GM19463 (cell line): ENCODE measurements at regions not wholly inside any gene's neighbourhood (a gene's known extent, or its start where the extent isn't known, plus 50 kb on each side); places are given as distances from the start of the nearest gene placed in this dataset.
"Not testable (repeated sequence)": the region's sequence is repeated elsewhere in the genome, so short reads cannot be mapped to it uniquely, and the experiment has no call there.

ENCODE experiments used
- ATAC-seq: cut with Tn5 transposase; IDR thresholded peaks from one replicate; pipeline ENCODE4 v1.9.1; 2021; ENCODE audit warnings: mild to moderate bottlenecking, moderate library complexity; ENCODE audit not compliant: unreplicated experiment

DNA sequence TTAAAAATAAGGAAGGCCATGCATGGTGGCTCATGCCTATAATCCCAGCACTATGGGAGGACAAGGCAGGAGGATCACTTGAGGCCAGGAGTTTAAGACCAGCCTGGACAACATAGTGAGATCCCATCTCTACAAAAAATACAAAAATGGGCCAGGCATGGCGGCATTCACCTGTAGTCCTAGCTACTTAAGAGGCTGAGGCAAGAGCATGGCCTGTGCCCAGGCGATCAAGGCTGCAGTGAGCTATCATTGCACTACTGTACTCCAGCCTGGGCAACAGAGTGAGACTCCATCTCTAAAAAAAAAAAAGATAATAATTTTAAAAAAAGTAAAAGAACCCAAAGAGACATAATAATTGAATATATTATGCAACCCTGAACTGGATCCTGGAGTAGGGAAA is 83.6 kb upstream of the ZNF423 start:
- no peak for ATAC-seq

DNA sequence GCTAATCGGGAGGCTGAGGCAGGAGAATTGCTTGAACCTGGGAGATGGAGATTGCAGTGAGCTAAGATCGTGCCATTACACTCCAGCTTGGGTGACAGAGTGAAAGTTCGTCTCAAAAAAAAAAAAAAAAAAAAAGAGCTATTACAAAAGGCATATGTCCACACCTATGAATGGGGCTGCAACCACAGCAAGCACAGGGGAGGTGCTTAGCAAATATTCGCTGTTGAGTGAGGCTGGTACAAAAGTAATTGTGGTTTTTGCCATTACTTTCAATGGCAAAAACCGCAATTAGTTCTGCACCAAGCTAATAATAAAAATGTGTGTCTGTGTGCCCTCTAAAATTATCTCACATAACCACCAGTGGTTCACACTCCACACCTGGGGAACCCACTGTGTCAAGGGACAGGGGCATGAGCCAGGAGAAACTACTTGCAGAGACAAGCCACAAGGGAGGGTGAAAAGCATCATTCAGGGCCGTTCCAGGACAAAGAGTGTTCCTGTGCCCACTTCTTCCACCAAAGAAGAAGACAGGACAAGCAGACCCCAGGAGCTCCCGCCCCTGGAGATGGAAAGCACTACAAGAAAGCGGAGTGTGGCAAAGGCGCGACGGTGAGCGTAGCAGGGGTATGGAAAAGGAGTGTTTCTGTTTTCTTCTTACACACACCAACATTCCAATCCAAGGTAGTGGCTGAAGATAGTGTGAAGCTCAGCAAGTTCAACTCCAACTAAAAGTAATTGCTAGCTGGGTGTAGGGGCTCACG is 84.4 kb upstream of the CNEP1R1 start:
- ATAC-seq, result no peak

DNA sequence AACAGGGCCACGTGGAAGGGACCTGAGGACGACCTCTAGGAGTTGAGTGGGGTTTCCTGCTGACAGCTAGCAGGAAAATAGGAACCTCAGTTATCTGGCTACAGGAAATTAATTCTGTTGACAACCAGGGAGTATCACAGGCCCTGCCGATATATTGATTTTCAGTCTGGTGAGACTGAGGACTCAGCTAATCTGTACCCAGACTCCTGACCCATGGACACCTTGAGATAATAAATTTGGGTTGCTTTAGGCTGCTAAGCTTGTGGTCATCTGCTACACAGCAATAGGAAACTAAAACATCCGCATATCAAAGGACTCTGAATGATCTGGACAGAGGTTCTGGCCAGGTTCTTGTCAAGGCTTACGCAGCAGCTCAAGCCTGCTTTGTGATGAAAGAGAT is 80.8 kb upstream of the CNEP1R1 start:
- no peak for ATAC-seq

DNA sequence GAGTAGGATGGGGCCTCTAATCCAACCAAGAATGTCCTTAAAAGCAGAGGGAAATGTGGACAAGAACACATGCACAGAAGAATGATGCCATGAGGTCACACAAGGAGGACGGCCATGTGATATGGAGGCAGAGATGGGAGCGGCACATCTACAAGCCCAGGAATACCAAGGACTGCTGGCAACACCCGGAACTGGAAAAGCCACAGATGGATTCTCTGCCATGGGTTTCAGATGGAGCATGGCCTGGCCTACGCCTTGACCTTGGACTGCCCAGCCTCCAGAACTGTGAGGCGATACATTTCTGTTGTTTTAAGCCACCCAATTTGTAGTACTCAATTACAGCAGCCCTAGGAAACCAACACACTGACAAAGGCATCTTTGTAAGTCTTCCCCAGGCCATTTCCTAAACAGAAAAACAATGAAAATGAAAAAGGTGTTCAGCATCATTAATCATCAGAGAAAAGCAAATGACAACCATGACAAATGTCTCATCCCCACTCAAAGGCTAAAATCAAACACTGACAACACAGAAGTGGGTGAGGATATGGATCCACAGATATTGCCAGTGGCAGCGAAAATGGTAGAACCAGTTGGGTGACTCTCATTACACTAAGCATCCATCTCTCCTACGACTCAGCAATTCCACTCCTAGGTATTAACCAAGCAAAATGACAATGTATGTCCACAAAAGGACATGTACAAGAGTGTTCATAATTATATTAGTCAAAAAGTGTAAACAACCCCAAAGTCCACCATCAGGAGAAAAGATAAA is 76.9 kb upstream of the CNEP1R1 start:
- ATAC-seq, result no peak

DNA sequence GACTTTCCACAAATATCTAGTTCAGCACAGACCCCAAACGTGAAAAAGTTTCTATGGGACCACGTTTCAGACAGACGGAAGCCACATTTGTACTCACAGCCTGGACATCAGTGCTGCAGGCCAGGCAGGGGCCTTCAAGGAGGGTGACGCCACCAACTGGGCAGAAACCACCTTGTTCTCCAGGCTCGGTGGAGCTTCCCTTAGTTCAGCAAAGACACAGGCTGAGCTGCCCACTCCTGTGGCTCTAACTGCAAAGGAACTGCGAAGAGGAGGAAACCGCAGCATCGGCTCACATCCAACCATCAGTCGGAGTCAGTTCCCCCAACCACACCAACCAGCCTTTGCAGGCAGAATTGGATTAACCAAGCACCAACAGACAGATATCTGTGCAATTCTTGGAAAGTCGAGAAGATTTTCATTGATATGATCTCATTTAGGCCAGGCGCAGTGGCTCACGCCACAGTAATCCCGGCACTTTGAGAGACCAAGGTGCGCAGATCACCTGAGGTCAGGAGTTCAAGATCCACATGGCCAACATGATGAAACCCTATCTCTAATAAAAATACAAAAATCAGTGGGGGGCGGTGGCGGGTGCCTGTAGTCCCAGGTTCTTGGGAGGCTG is 73.3 kb upstream of the CNEP1R1 start:
- ATAC-seq, result no peak

DNA sequence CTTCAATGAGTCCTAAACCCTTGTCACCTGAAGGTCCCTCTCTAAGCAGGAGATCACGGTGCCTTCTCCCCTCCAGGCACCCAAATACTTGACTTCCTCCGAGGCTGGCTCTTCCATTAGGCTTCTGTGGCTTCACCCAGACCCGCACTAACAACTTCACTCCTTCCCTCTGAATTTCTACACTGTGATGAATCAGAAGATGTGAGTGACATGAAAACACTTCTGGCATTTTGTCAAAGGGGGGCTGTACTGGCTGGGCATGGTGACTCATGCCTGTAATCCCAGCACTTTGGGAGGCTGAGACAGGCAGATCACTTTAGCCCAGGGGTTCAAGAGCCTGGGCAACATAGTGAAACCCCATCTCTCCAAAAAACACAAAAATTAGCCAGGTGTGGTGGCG is 72.6 kb upstream of the CNEP1R1 start:
- ATAC-seq, result no peak

DNA sequence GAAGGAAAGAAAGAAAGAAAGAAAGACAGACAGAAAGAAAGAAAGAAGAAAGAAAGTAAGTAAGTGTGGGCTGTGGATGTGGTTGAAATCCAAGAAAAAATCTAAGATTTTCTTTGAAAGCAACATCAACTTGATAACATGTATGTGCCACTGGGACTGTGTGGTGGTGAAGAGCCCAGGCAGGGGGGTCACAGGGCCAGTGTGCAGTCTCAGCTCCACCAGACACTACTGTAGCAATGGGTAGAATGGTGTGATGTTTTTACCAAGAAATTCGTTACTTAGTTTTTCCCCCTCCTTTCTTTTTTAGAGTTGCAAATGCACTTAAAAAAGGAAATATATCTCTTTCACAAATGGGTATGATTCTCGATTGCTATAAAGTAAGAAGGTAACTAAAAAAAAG is 71.9 kb upstream of the CNEP1R1 start:
- ATAC-seq, result no peak

DNA sequence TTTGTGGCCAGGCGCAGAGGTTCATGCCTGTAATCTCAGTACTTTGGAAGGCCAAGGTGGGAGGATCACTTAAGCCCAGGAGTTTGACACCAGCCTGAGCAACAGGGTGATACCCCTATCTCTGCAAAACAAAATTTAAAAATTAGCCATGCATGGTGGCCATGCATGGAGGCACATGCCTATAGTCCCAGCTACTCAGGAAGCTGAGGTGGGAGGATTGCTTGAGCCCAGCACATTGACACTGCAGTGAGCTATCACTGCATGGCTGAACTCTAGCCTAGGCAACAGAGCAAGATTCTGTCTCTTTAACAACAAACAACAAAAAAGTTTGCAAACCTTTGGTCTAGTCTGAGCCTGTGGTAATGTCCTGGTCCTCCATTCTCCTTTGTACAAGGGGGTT is 69.2 kb upstream of the CNEP1R1 start:
- no peak for ATAC-seq

DNA sequence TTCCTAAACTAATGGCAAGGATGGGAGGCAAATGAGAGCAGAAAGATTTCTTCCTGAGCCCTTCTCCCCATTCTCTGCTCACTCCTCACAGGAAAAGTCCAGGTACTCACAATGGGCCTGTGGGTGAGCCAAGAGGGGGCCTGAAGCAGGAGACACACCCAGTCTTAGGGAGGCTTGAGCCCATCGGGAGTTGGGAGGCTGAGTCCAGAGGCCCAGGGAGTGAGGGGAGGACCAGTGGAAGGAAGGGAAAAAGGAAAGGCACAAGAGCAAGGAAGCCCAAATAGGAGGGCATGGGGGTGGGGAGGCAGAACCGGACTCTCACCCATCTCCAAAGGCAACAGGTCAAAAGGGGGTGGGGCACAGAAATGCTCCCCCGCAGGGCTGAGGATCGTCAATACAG is 68.1 kb upstream of the CNEP1R1 start:
- no peak for ATAC-seq

DNA sequence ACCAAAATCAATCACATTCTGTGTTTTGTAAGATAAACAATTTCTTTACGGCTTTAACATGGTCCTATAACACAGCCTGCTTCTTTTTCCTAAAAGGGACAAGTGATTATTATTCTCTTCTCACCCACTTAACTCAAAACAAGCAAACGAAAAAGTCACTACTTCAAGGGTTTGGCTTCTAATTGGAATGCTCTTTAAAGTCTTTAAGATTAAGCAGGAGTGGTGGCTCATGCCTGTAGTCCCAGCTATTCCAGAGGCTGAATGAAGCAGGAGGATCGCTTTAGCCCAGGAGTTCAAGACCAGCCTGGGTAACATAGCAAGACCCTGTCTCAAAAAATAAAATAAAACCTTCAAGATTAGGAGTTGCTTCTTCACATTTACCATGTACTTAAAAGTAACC is 66.6 kb upstream of the CNEP1R1 start:
- no peak for ATAC-seq

DNA sequence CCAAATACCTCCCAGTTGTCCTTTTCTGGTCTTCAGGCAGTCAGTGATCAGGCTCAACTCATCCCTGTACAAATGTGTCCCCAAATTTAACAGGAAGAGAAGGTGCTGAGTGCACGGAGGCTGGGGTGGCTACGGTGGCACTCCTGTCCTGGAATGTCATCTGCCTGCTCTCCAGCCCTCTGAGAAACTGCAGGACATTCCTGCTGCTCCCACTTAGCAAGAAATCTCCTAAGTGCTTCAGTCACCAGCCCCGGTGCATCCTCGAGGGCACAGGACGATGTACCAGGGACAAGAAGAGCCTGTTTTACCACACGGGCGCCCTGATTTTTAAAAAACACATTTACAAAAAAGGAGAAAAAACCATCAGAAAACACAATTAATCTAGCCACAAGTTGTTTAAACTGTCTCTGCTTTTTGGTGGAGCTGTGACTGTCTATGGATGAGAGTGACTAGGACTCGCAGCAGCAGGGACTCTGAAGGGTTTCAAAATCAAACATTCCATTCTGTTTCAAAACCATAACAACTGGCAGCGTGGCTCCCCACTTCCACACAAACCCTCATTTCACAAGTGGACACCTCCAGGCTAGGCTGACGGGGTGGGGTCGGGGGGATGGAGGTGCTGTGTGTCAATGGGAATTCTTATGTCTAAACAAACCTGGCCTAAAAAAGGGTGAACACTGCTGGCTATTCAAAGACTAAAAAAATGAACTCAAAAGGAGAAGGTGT is 65.3 kb upstream of the CNEP1R1 start:
- ATAC-seq, result no peak

DNA sequence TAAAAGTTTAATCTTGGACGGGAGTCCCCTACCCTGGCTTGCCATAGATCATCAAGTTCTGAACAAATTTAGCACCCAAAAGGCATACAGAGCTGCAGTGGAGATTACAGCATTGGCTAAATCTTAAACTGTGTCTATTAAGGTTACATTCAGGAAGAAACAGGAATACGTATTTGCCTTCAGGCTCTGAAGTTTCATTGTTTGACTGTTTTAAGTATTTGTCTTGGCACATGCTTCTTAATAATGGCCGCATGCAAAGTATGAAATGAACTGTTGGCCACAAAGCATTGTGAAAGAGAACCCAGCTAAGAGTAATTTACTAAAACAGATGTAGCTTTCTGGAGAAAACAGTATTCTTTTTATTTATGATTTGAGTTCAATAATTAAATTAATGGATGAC is 63.9 kb upstream of the CNEP1R1 start:
- ATAC-seq, result no peak

DNA sequence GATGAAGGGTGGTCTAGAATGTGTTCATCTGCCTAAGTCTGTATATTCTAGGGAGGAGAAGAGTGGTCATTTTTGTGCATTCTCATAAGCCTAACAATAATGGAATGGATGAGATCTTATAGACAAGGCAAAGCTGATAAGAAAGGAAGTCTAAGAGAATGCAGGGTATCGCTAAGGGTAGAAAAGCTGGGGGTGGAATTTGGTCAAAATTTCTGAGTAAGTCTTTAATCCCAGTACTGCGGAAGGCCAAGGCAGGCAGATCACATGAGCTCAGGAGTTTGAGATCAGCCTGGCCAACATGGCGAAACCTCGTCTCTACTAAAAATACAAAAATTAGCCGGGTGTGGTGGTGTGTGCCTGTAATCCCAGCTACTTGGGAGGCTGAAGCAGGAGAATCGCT is 62.5 kb upstream of the CNEP1R1 start:
- not testable (repeated sequence) for ATAC-seq

DNA sequence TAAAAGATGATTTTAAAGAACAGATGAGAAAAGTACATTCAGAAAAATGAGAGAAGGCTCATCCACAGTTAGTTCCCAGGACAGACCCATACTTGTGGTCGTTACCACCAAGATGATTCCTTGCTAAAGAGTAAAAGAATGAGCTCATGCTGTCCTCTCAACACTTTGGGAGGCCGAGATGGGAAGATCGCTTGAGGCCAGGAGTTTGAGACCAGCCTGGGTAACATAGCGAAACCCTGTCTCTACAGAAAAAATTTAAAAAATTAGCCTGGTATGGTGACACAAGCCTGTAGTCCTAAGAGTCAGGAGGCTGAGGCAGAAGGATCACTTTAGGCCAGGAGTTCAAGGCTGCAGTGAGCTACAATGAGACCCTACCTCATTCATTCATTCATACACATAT is 60.7 kb upstream of the CNEP1R1 start:
- ATAC-seq, result no peak

DNA sequence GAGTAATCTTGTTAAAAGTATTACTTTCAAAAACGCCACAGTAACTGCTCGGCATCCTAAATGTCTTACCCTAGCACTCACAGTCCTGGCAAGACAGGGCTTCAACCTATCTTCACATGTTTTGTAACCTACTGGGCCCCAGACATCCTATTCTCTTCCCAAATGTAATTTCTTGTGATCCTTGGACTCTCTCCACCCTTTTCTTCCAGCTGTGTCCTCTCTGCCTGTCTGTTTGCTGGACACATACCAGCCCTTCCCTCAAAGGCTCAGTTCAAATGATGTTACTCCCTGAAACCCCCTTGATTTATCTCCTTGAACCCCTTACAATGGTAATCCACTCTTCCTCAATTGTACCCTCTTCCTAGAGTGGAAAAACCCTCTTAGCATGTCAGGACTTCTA is 60.1 kb upstream of the CNEP1R1 start:
- ATAC-seq, result no peak

DNA sequence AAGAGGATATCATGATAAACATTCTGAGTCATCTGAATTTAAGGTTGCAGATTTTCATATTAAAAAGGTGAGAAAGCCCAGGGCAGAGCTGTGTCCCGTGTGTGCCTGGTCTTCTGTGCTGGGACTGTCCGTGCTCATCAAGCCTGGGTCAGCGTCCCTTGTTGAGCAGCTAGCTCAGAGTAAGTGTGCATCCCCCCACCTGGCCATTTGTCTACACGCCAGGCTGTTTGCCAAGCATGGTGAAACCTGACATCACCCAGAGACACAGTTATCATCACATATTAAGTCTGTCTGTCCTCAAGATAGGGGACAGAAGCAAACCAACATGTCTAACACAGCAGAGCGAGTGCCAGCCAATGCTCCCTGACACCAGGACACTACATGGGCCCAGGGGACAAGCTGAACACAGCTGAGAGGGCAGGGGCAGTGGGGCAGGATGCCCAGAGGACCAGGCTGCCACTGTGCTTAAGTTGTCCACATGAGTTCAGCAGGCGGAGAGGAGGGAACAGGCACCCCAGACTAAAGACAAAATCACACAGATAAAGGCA is 57.9 kb upstream of the CNEP1R1 start:
- ATAC-seq, result no peak

DNA sequence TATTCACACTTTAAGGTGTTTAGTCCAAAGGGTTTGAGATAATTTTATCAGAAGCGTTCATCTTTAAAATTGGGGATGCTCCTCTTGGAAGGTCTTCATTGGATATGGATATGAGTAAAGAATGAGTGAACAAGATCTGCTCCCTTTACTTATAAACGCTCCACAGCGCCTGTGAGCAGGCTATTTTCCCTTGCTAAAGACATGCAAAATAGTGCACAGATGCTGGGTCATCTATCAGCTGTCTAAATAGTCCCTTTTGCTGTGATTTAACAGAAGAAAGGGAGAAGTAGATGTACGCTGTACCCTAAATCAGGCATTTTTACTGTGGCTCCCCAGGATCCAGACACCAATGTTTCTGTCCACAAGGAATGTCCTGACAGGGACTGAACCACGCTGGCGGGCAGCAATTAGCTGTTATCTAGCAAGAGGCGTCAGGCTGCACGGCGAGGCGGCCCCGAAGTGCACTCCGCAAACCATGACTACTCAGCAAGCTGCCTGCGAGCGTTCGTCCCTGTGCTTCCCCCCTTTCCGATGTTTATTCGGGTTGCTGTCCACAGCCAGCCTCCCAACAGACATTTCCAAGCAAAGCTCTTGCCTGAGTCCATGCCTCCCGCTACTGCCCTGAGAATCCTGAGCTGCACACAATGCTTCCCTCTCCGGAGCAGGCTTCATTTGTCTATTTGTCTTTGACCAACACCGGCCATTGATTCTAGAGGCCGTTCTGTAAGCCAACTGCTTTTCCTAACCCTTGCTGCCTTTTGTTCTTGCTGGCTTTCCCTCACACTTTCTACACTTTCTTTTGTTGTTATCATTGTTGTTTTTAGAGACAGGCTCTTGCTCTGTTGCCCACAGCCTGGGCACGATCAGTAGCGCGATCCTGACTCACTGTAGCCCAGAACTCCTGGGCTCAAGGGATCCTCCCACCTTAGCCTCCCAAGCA is 55.7 kb upstream of the CNEP1R1 start:
- ATAC-seq, result no peak

DNA sequence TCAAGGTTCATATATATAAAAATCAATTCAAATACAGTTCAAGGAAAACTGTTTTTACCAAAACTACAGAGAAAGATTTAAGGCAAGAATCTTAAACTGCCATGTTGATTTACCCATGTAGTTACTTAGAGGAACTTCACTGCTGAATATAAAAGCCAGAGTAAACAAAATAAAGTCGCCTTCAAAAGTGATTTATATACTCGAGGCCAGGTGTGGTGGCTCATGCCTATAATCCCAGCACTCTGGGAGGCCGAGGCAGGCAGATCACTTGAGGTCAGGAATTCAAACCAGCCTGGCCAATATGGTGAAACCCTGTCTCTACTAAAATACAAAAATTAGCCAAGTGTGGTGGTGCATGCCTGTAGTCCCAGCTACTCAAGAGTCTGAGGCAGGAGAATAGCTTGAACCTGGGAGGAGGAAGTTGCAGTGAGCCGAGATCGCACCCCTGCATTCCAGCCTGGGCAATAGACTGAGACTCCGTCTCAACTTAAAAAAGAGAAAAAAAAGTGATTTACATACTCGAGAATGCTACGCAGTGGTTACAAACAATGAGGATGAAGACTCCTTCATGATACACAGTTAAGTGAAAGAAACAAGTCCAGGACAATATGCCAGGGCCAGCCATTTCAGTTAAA is 54.1 kb upstream of the CNEP1R1 start:
- no peak for ATAC-seq

DNA sequence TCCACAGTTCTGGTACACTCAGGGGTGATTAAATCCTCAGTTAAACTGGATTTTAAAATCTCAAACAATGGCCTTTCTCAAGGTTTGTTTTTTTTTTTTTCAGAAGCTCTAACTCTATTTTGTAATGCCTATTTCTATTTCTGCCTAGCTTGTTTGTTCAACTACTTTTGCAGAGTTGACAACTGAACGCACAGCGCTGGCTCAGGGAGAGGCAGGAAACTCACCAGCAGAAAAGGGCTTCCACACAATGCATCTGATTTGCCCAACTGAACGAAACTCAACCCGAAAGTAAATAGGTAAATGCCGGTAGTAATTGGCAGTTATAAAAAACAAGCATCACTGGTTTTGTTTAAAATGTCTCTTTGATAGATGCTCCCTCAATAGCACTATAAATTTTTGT is 52.7 kb upstream of the CNEP1R1 start:
- no peak for ATAC-seq

DNA sequence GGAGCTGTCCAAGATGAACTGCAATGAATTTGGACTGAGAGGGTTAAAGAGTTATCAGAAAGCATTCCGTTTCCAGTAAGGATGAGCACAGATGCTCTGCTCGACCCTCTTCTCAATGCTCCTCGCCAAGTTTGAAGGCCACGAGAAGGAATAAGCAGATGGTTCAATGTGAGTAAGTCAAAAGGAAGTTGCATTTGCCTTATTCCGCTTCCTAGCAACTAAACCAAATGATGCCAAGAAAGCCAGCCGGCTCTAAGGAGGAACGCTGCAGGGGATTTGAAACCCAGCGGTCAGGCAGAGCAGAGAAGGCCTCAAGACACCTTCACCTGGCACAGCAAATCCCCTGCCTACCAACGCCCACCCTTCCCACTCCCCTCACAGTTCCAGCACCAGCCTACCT is 52.1 kb upstream of the CNEP1R1 start:
- no peak for ATAC-seq
